Tibial artery (tissue), 4 donors: ENCODE measurements at regions not wholly inside any gene's neighbourhood (a gene's known extent, or its start where the extent isn't known, plus 50 kb on each side); places are given as distances from the start of the nearest gene placed in this dataset.

Experiments used
- DNase-seq, 2 donors: peaks; one replicate each; pipeline ENCODE4 v3.0.0-alpha.2; 2019
- H3K27ac ChIP-seq, 2 donors: fragments of 200-600 bp; sonication (generic) in 1 of 2; 1 replicate in 1 of 2; 2 replicates in 1 of 2; pipeline ENCODE4 v1.5.1; 2018 to 2019; ENCODE audit warnings: mild to moderate bottlenecking in 1 of 2
- H3K27me3 ChIP-seq, 2 donors: fragments of 200-600 bp; sonication (generic) in 1 of 2; one replicate each; pipeline versions ENCODE4 v1.5.1 to v1.6.0; 2016 to 2019
- H3K36me3 ChIP-seq, 3 donors: fragments of 200-600 bp; sonication (generic) in 2 of 3; one replicate each; pipeline ENCODE4 v1.5.1; 2016 to 2019; ENCODE audit warnings: mild to moderate bottlenecking in 2 of 3
- H3K4me1 ChIP-seq, 4 donors: fragments of 200-600 bp; sonication (generic) in 2 of 4; 1 replicate in 3 of 4; 2 replicates in 1 of 4; pipeline ENCODE4 v1.5.1; 2016 to 2019
- H3K4me3 ChIP-seq, 2 donors: fragments of 200-600 bp; sonication (generic) in 1 of 2; 1 replicate in 1 of 2; 2 replicates in 1 of 2; pipeline ENCODE4 v1.5.1; 2018 to 2019; ENCODE audit warnings: mild to moderate bottlenecking in 2 of 2
- H3K9me3 ChIP-seq, 3 donors: fragments of 200-600 bp; sonication (generic) in 1 of 3; one replicate each; pipeline ENCODE4 v1.5.1; 2016 to 2019
- intact Hi-C: fragments of 100-400 bp; cut with DNase I; formaldehyde crosslinking; loops from one replicate; pipeline ENCODE4 v1.15.0; 2023; ENCODE audit warnings: low total_unique reads
- TF ChIP-seq, protein P1 (sequence below), 2 experiments: fragments of 200-600 bp in 1 of 2; fragments of 450-650 bp in 1 of 2; IDR thresholded peaks; one replicate each; pipeline ENCODE4 v1.5.1; 2017 to 2019; ENCODE audit warnings: antibody characterized with exemption in 2 of 2, mild to moderate bottlenecking in 1 of 2, moderate library complexity in 1 of 2

DNA sequence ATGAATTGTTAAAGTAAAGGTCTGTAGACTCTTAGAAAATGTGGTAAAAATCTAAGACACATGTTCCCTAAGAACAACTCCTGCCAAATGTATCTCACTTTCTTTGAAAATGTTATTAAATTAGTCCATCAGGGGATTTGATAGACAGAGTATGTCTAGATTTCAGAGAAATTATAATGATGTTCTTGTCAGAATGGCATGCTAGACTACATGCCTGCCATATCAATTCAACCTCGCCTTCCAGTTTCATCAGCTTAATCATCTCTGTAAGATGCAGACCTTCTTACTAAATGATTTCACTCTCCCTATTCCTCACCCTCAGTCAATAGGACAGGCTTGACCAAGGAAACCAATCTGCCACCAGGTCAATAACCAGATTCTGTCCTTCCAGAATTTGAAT lies 368.4 kb downstream of the TXNL1 start:
- DNase-seq, result no peak
- intact Hi-C loops, result loop anchor here (10.0 kb wide), 1 partner anchor 95 kb away; no protein-coding TSS in a partner anchor

DNA sequence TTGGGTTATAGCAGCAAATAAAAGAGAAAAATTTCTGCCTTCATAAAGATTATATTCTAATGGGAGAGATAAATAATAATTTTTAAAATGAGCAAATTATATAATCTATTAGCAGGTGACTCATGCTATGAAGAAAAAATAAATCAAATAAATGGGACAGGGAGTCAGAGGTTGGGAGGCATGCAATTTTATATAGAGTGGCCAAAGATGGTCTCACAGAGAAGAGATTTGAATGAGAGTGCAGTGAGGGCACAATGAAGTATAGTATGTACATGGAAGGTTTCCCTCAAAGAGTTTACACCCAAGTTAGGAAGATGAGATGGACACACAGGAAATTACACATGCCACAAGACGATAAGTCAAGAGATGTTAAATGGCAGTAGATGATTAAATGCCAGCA lies 369.4 kb downstream of the TXNL1 start:
- no peaks in the 10 kb centered on the region for H3K4me1 ChIP-seq
- intact Hi-C loops, result loop anchor here (10.0 kb wide), 1 partner anchor 96 kb away; no protein-coding TSS in a partner anchor
- H3K27ac ChIP-seq, result no peak overlapping the region
- no peak for DNase-seq
- no peaks in the 10 kb centered on the region for H3K27me3 ChIP-seq
- H3K4me3 ChIP-seq, result no peak overlapping the region
- TF ChIP-seq, protein P1, sequence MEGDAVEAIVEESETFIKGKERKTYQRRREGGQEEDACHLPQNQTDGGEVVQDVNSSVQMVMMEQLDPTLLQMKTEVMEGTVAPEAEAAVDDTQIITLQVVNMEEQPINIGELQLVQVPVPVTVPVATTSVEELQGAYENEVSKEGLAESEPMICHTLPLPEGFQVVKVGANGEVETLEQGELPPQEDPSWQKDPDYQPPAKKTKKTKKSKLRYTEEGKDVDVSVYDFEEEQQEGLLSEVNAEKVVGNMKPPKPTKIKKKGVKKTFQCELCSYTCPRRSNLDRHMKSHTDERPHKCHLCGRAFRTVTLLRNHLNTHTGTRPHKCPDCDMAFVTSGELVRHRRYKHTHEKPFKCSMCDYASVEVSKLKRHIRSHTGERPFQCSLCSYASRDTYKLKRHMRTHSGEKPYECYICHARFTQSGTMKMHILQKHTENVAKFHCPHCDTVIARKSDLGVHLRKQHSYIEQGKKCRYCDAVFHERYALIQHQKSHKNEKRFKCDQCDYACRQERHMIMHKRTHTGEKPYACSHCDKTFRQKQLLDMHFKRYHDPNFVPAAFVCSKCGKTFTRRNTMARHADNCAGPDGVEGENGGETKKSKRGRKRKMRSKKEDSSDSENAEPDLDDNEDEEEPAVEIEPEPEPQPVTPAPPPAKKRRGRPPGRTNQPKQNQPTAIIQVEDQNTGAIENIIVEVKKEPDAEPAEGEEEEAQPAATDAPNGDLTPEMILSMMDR (IDR thresholded peaks at IDR 0.05), result no peak
- no peaks in the 10 kb centered on the region for H3K9me3 ChIP-seq
- H3K36me3 ChIP-seq, result no peaks in the 10 kb centered on the region

More for the DNA sequence above, 368.4 kb downstream of the TXNL1 start:
- no peak overlapping the region for H3K4me3 ChIP-seq
- TF ChIP-seq, protein P1 (IDR thresholded peaks at IDR 0.05), result no peak
- no peaks in the 10 kb centered on the region for H3K9me3 ChIP-seq
- no peaks in the 10 kb centered on the region for H3K4me1 ChIP-seq
- no peak overlapping the region for H3K27ac ChIP-seq
- no peaks in the 10 kb centered on the region for H3K27me3 ChIP-seq
- H3K36me3 ChIP-seq, result no peaks in the 10 kb centered on the region

DNA sequence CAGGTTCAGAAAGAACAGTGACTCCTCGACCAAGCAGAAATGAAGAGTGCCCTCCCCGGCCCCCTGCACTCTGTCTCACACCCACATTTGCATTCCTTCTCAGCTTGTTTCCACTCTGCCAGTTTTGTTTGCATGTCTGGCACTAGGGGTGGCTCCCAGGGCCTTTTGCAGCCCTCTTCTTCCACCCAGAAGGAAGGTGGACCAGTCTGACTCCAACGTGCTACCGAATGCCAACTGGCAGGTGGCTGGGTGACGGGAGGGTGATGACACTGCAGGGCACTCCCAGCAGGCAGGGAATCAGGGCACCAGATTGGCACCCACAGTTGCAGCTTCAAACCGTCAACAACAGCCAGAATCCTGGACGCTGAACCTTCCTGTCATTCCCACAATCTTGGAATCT lies 371.1 kb downstream of the TXNL1 start:
- Histone ChIP-seq H3K4me1 (no peaks in the 10 kb centered on the region), H3K27me3 (no peaks in the 10 kb centered on the region), H3K9me3 (no peaks in the 10 kb centered on the region), H3K27ac (no peak overlapping the region), H3K36me3 (no peaks in the 10 kb centered on the region), H3K4me3 (no peak overlapping the region)
- no peak for DNase-seq
- TF ChIP-seq, protein P1 (IDR thresholded peaks at IDR 0.05), result no peak
- intact Hi-C loops, result loop anchor here (10.0 kb wide), 1 partner anchor 97 kb away; no protein-coding TSS in a partner anchor

DNA sequence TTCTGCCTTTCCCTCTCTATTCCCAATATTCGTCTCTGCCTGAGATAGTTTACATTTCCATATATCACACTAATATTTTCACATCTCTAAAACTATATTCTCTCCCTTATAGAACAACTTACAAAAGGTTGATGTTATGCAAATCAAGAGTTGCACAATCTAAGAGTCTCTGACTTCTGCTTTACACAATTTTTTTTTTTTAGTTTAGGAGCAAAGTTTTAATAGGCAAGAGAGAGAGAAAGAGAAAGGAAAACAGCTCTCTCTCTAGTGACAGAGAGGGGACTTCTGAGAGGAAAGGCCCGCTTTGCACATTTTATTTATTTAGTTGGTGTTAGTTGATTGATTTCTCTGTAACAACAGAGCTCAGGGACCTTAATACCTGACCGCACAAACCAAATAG lies 380.2 kb downstream of the TXNL1 start:
- no peak for DNase-seq
- Histone ChIP-seq H3K4me1 (no peaks in the 10 kb centered on the region), H3K27ac (no peak overlapping the region), H3K4me3 (no peak overlapping the region), H3K27me3 (no peaks in the 10 kb centered on the region), H3K36me3 (no peaks in the 10 kb centered on the region), H3K9me3 (no peaks in the 10 kb centered on the region)
- intact Hi-C loops, result no loop called here
- TF ChIP-seq, protein P1 (IDR thresholded peaks at IDR 0.05), result no peak

DNA sequence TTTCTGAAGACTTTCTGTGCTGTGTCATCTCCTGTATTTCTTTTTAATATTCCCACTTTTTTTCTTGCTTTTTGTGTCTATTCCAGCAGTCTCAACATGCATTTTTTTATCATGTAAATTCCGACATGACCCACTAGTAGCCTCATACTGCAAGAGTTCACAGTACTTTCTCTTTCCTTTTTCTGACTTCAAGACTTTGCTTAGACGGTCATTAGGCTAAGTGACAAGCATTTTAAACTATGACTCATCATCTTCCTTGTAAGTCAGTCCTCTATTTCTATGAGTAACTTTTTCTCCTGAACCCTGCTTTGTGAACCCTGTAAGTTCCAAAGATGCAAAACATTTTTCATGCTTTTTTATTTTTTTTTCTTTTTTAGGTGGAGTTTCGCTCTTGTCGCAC lies 381.2 kb downstream of the TXNL1 start:
- Histone ChIP-seq H3K4me3 (no peak overlapping the region), H3K36me3 (no peaks in the 10 kb centered on the region), H3K27ac (no peak overlapping the region), H3K9me3 (no peaks in the 10 kb centered on the region), H3K4me1 (no peaks in the 10 kb centered on the region), H3K27me3 (no peaks in the 10 kb centered on the region)
- TF ChIP-seq, protein P1 (IDR thresholded peaks at IDR 0.05), result no peak
- no peak for DNase-seq
- intact Hi-C loops, result no loop called here

DNA sequence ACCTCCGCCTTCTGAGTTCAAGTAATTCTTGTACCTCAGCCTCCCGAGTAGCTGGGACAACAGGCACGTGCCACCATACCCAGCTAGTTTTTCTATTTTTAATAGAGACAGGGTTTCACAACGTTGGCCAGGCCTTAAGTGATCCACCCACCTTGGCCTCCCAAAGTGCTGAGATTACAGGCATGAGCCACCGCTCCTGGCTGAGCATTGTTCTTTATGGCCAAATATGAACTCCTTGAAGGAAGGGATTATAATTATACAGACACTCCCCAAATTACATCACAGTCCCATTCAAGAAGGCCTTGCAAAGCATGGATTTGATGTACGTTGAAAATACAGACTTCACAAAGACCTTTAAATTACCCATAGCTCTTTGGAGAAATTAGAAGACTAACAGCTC lies 381.7 kb downstream of the TXNL1 start:
- Histone ChIP-seq H3K27ac (no peak overlapping the region), H3K4me3 (no peak overlapping the region), H3K36me3 (no peaks in the 10 kb centered on the region), H3K4me1 (no peaks in the 10 kb centered on the region), H3K9me3 (no peaks in the 10 kb centered on the region), H3K27me3 (no peaks in the 10 kb centered on the region)
- intact Hi-C loops, result no loop called here
- TF ChIP-seq, protein P1 (IDR thresholded peaks at IDR 0.05), result no peak
- DNase-seq, result no peak
